ENCODE measurements at regions not wholly inside any gene's neighbourhood (a gene's known extent, or its start where the extent isn't known, plus 50 kb on each side); places are given as distances from the start of the nearest gene placed in this dataset.
"Not testable (repeated sequence)": the region's sequence is repeated elsewhere in the genome, so short reads cannot be mapped to it uniquely, and the experiment has no call there.

- H3K9me3 ChIP-seq = no peaks in the 10 kb centered on the region
- intact Hi-C loops (cut with DNase I) = no loop called here
- no peaks in the 10 kb centered on the region for H3K4me1 ChIP-seq (replicated peaks)
- no peak for DNase-seq (ENCODE audit: low spot score)
- TF ChIP-seq CTCF (IDR thresholded peaks at IDR 0.05) = no peak
- no peak for TF ChIP-seq POLR2A (IDR thresholded peaks at IDR 0.05)
- no peak for TF ChIP-seq POLR2AphosphoS5 (IDR thresholded peaks at IDR 0.05)
- 80% methylated on average over 1 of the region's 1 CpG for WGBS
- H3K4me3 ChIP-seq = no peak overlapping the region
- H3K36me3 ChIP-seq = no peaks in the 10 kb centered on the region
- H3K27me3 ChIP-seq (replicated peaks; ENCODE audit: insufficient read depth) = no peaks in the 10 kb centered on the region
- no peak overlapping the region for H3K27ac ChIP-seq
These were observed 465.2 kb upstream of the ADGRB3 start for GRCh38 chr6:68169922-68170321.

- intact Hi-C loops (cut with DNase I) = no loop called here
- WGBS = 82% methylated on average over 2 of the region's 2 CpGs
- no peak for DNase-seq (ENCODE audit: low spot score)
- Histone ChIP-seq H3K9me3 (no peaks in the 10 kb centered on the region), H3K27ac (no peak overlapping the region), H3K36me3 (no peaks in the 10 kb centered on the region), H3K4me1 (replicated peaks) (no peaks in the 10 kb centered on the region), H3K4me3 (no peak overlapping the region), H3K27me3 (replicated peaks; ENCODE audit: insufficient read depth) (no peaks in the 10 kb centered on the region)
- no peak for TF ChIP-seq POLR2A (IDR thresholded peaks at IDR 0.05)
- no peak for TF ChIP-seq CTCF (IDR thresholded peaks at IDR 0.05)
- TF ChIP-seq POLR2AphosphoS5 (IDR thresholded peaks at IDR 0.05) = no peak
These were observed 467.5 kb upstream of the ADGRB3 start for GRCh38 chr6:68167604-68168003.

GRCh38 chr6:68160812-68161211, 474.3 kb upstream of the ADGRB3 start:
- H3K4me1 ChIP-seq (replicated peaks); H3K27me3 ChIP-seq (replicated peaks; ENCODE audit: insufficient read depth); intact Hi-C loops (cut with DNase I); DNase-seq (ENCODE audit: low spot score); H3K36me3 ChIP-seq; H3K27ac ChIP-seq; H3K4me3 ChIP-seq; H3K9me3 ChIP-seq: not testable (repeated sequence)
- 94% methylated on average over 3 of the region's 3 CpGs for WGBS

- Histone ChIP-seq H3K4me3 (no peak overlapping the region), H3K36me3 (no peaks in the 10 kb centered on the region), H3K9me3 (no peaks in the 10 kb centered on the region), H3K27me3 (replicated peaks; ENCODE audit: insufficient read depth) (no peaks in the 10 kb centered on the region), H3K27ac (no peak overlapping the region), H3K4me1 (replicated peaks) (no peaks in the 10 kb centered on the region)
- no peak for TF ChIP-seq POLR2AphosphoS5 (IDR thresholded peaks at IDR 0.05)
- intact Hi-C loops (cut with DNase I) = no loop called here
- no peak for DNase-seq (ENCODE audit: low spot score)
These were observed 474.7 kb upstream of the ADGRB3 start for GRCh38 chr6:68160348-68160747.

GRCh38 chr6:68159433-68159832, 475.6 kb upstream of the ADGRB3 start:
- Histone ChIP-seq H3K9me3 (no peaks in the 10 kb centered on the region), H3K27me3 (replicated peaks; ENCODE audit: insufficient read depth) (no peaks in the 10 kb centered on the region), H3K36me3 (no peaks in the 10 kb centered on the region), H3K4me1 (replicated peaks) (no peaks in the 10 kb centered on the region), H3K4me3 (no peak overlapping the region), H3K27ac (no peak overlapping the region)
- intact Hi-C loops (cut with DNase I) = no loop called here
- DNase-seq (ENCODE audit: low spot score) = no peak
- 90% methylated on average over 2 of the region's 2 CpGs for WGBS
- TF ChIP-seq POLR2A (IDR thresholded peaks at IDR 0.05) (no peak), POLR2AphosphoS5 (IDR thresholded peaks at IDR 0.05) (no peak), CTCF (IDR thresholded peaks at IDR 0.05) (no peak)

GRCh38 chr6:68158256-68158655, 476.8 kb upstream of the ADGRB3 start:
- no peaks in the 10 kb centered on the region for H3K9me3 ChIP-seq
- H3K36me3 ChIP-seq = no peaks in the 10 kb centered on the region
- H3K27me3 ChIP-seq (replicated peaks; ENCODE audit: insufficient read depth) = no peaks in the 10 kb centered on the region
- TF ChIP-seq POLR2A (IDR thresholded peaks at IDR 0.05) = no peak
- TF ChIP-seq POLR2AphosphoS5 (IDR thresholded peaks at IDR 0.05) = no peak
- TF ChIP-seq CTCF (IDR thresholded peaks at IDR 0.05) = no peak
- H3K4me1 ChIP-seq (replicated peaks) = no peaks in the 10 kb centered on the region
- WGBS = 26% methylated on average over 1 of the region's 1 CpG
- no peak for DNase-seq (ENCODE audit: low spot score)
- intact Hi-C loops (cut with DNase I) = no loop called here
- no peak overlapping the region for H3K27ac ChIP-seq
- no peak overlapping the region for H3K4me3 ChIP-seq

All from prostate gland (tissue), 2 donors.